Memory B cell (primary cell): ENCODE measurements at regions not wholly inside any gene's neighbourhood (a gene's known extent, or its start where the extent isn't known, plus 50 kb on each side); places are given as distances from the start of the nearest gene placed in this dataset.
A peak's percentile ranks its signal among the peaks of the same experiment; 100 is the strongest.

ENCODE experiments used
- ATAC-seq: fragments of 150-1000 bp; cut with Tn5 transposase; 2 replicates; pipeline ENCODE4 v1.10.0; 2021; ENCODE audit warnings: low read depth, mild to moderate bottlenecking, moderate library complexity
- DNase-seq, 2 donors: peaks; one replicate each; pipeline ENCODE4 v3.0.0; 2022; ENCODE audit warnings: low spot score in 2 of 2
- H3K27ac Mint-ChIP-seq: one replicate; pipeline ENCODE4 v1.8.0; 2022; ENCODE audit warnings: mild to moderate bottlenecking, moderate library complexity, mixed read lengths
- H3K27me3 Mint-ChIP-seq: one replicate; pipeline ENCODE4 v1.8.0; 2022; ENCODE audit warnings: mixed read lengths
- H3K36me3 Mint-ChIP-seq: one replicate; pipeline ENCODE4 v1.8.0; 2022; ENCODE audit warnings: mild to moderate bottlenecking, mixed read lengths
- H3K4me1 Mint-ChIP-seq: one replicate; pipeline ENCODE4 v1.8.0; 2022; ENCODE audit warnings: mixed read lengths
- H3K4me3 Mint-ChIP-seq: one replicate; pipeline ENCODE4 v1.8.0; 2022; ENCODE audit warnings: mild to moderate bottlenecking, moderate library complexity, mixed read lengths
- H3K9me3 Mint-ChIP-seq: one replicate; pipeline ENCODE4 v1.8.0; 2022; ENCODE audit warnings: mixed read lengths

DNA sequence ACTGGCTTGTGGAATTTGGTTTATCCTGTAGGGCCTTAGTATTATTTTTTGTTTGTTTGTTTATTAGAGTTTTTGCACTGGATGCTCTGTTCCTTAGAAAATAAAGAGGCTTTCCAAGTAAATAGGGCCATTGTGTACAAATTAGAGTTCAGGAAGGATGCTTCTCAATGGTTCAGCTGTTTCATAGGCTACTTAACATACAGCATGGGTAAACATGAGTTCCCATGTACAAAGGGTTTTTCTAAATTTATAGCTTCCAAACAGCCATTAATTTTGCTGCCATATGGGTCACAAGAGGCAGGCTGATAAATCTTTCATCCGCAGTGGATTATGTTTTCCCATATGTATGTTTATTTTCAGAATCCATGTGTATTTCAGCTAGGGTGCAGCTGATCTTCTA lies 121.6 kb upstream of the WDR11 start:
- Mint-ChIP-seq H3K36me3 (no peaks in the 10 kb centered on the region), H3K27ac (no peak overlapping the region), H3K9me3 (no peaks in the 10 kb centered on the region), H3K4me1 (no peaks in the 10 kb centered on the region), H3K4me3 (no peak overlapping the region), H3K27me3 (peaks cover 6% of the 10 kb centered on the region)
- ATAC-seq = no peak
- DNase-seq = no peak

DNA sequence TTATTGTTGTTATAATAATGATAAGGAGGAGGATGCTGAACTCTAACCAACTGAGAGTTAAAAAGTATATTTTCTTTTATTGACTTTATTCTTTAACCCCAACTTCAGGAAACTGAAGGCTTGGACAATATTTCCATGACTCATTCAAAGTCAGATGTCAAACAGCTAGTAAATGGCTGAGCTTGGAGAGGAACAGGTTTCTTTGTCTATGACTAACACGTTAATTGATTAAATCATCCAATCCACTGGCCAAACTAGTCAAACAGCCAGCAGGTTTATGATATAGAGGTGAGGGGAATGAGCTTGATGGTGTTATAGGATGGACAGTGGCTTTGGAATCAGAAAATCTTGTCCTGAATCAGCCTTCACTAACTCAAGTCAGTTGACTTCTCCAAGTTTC lies 119.1 kb upstream of the WDR11 start:
- Mint-ChIP-seq H3K4me1 (no peaks in the 10 kb centered on the region), H3K4me3 (no peak overlapping the region), H3K27ac (no peak overlapping the region), H3K9me3 (no peaks in the 10 kb centered on the region), H3K36me3 (no peaks in the 10 kb centered on the region), H3K27me3 (peaks cover 12% of the 10 kb centered on the region)
- no peak for ATAC-seq
- no peak for DNase-seq

DNA sequence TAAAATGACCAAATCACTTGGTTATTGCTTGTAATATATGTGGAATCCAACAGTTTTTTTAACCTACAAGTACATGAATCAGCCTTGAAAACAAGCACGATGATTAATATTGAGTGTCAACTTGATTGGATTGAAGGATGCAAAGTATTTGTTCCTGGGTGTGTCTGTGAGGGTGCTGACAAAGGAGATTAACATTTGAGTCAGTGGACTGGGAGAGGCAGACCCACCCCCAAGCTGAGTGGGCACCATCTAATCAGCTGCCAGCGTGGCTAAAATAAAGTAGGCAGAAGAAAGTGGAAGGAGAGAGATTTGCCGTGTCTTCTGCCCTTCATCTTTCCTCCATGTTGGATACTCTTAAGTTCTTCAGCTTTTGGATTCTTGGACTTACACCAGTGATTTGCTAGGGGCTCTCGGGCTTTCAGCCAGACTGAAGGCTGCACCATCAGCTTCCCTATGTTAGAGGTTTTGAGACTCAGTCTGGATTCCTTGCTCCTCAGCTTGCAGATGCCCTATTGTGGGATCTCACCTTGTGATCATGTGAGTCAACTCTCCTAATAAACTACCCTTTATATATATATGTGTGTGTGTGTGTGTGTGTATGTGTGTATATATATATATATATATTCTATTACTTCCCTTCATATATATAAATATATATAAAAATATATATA lies 118.4 kb upstream of the WDR11 start:
- H3K9me3 Mint-ChIP-seq = no peaks in the 10 kb centered on the region
- ATAC-seq = no peak
- H3K4me1 Mint-ChIP-seq = no peaks in the 10 kb centered on the region
- DNase-seq = no peak
- no peak overlapping the region for H3K4me3 Mint-ChIP-seq
- no peaks in the 10 kb centered on the region for H3K36me3 Mint-ChIP-seq
- H3K27me3 Mint-ChIP-seq = peaks cover 12% of the 10 kb centered on the region
- H3K27ac Mint-ChIP-seq = no peak overlapping the region

DNA sequence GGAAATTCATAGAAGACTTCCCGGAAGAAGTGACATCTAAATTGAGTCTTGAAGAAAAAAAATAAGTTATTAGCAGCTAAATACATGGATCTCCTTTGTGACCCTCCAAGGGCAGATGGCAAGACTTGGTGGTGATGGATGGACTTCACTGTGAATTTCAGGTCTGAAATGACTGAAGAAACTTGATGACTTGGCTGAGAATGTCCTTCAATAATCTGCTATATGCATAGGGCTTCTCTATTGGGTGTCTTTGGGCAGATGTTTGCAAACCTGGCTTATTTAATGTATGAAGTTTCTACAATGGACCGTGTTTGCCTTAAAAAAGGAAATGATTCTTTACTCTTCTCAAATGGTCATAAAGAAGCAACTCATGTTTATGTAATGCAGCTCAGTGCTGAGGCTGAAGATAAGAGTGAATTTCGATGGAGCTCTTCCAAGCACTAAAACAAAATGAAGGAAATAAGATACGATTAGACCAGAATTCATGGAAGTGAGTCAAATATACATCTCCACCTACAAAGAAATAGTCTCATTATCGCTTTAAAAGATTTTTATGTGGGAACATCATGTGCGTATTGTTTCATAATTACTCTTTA lies 116.6 kb upstream of the WDR11 start:
- H3K27ac Mint-ChIP-seq = no peak overlapping the region
- ATAC-seq (no peak), DNase-seq (no peak)
- no peaks in the 10 kb centered on the region for H3K9me3 Mint-ChIP-seq
- H3K36me3 Mint-ChIP-seq = no peaks in the 10 kb centered on the region
- no peak overlapping the region for H3K4me3 Mint-ChIP-seq
- H3K4me1 Mint-ChIP-seq = no peaks in the 10 kb centered on the region
- H3K27me3 Mint-ChIP-seq = peaks cover 12% of the 10 kb centered on the region

DNA sequence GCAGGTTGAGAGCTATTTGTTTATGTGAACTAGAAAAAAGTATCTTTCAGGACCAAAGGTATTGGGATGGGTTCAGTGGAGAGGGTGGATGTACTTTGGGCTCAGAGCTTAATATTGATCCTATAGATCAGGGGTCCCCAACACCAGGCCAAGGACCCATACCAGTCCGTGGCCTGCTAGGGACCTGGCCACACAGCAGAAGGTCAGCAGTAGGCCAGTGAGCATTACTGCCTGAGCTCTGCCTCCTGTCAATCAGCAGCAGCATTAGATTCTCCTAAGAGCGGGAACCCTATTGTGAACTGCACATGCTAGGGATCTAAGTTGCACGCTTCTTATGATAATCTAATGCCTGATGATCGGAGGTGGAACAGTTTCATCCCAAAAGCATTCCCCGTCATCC lies 115.8 kb upstream of the WDR11 start:
- Mint-ChIP-seq H3K4me1 (no peaks in the 10 kb centered on the region), H3K9me3 (no peaks in the 10 kb centered on the region), H3K36me3 (no peaks in the 10 kb centered on the region), H3K27ac (no peak overlapping the region), H3K27me3 (peaks cover 12% of the 10 kb centered on the region), H3K4me3 (no peak overlapping the region)
- ATAC-seq (no peak), DNase-seq (no peak)

DNA sequence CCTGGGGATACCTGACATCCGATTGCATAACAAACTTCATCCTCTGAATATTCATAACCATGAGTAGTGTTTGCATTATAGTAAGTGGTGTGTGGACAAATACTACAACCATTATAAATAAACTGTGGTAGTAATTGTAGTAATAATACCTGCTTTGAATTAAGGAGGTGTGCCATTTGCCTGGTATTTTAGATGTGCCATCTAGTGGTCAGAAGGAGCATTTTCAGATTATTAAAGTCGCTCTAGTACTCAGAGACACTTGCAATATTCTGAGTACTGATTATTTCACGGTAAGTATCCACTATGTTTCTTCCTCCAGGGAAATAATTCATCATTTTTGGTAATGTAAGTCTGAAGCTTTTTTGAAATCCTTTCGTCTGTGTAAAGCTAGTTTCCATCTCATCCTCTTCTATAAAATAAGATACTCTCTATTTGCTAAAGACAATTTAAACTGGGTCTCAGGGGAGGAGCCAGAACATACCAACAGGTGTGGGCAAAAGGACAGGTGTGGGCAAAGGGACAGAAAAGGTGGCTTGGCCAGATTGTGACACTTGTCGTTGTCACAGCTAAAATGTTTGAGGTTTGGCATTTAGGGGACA lies 115.3 kb upstream of the WDR11 start:
- ATAC-seq (peak; percentile 39), DNase-seq (no peak)
- Mint-ChIP-seq H3K4me3 (no peak overlapping the region), H3K27me3 (peaks cover 12% of the 10 kb centered on the region), H3K4me1 (no peaks in the 10 kb centered on the region), H3K9me3 (no peaks in the 10 kb centered on the region), H3K27ac (no peak overlapping the region), H3K36me3 (no peaks in the 10 kb centered on the region)

DNA sequence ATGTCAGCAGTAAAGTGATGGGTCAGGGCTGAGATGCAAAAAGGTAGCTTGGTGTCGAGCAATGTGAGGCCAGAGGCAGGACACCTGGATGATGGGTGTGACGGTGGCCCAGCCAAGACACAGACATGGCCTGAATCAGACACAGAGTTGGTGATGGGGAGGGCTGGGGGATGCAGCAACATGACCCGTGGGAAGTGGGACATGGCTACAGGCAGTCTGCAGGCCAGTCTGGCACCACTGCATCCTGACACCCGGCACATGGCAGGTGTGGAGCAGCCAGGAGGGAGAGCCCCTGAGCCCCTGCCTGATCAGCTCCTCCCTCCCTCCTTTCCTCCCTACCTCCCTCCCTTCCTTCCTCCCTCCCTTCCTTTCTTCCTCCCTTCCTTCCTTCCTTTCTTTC lies 114.8 kb upstream of the WDR11 start:
- no peak overlapping the region for H3K27ac Mint-ChIP-seq
- H3K9me3 Mint-ChIP-seq = no peaks in the 10 kb centered on the region
- ATAC-seq = no peak
- H3K36me3 Mint-ChIP-seq = no peaks in the 10 kb centered on the region
- H3K4me1 Mint-ChIP-seq = no peaks in the 10 kb centered on the region
- no peak for DNase-seq
- no peak overlapping the region for H3K4me3 Mint-ChIP-seq
- H3K27me3 Mint-ChIP-seq = peaks cover 12% of the 10 kb centered on the region

DNA sequence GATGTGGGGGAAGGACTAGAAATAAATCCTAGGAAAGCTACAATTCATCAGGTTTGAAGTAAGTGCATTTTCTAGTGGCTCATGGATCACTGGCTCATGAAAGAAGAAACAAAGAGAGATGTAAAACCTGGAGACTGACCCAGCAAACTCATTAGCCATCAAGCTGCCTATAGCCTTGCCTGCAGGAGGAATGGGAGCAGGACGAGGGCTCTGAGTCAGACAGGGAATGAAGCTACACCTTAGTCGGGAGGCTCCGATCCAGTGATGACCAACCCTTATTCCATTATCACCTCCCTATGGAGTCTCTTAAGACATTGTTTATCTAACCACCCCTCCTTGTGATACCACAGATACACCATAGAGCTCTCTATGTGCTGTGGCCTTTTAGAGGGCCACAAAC lies 112.5 kb upstream of the WDR11 start:
- Mint-ChIP-seq H3K36me3 (no peaks in the 10 kb centered on the region), H3K4me1 (no peaks in the 10 kb centered on the region), H3K9me3 (no peaks in the 10 kb centered on the region), H3K4me3 (no peak overlapping the region), H3K27me3 (peaks cover 11% of the 10 kb centered on the region), H3K27ac (no peak overlapping the region)
- DNase-seq = no peak
- no peak for ATAC-seq

DNA sequence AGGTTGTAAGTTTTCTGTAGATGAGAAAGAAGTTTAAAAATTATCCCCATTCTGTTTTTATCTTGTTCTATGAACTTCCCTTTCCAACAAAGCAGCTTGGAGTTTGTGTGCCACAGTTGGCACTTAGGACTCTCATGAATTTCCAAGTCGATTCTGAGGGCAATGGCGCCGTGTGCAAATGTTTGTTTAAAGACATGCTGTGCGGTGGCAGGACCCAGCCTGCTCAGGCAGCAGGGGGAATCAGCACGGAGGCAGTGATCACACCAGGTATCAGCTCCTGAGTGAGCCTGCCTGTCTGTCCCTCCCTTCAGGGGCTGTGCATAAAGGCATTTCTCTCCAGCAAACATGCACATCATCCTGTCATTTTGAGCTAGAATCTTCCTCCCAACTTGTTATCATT lies 109.8 kb upstream of the WDR11 start:
- Mint-ChIP-seq H3K4me1 (no peaks in the 10 kb centered on the region), H3K27ac (no peak overlapping the region), H3K27me3 (peaks cover 7% of the 10 kb centered on the region), H3K36me3 (no peaks in the 10 kb centered on the region), H3K9me3 (no peaks in the 10 kb centered on the region), H3K4me3 (no peak overlapping the region)
- ATAC-seq = no peak
- no peak for DNase-seq

DNA sequence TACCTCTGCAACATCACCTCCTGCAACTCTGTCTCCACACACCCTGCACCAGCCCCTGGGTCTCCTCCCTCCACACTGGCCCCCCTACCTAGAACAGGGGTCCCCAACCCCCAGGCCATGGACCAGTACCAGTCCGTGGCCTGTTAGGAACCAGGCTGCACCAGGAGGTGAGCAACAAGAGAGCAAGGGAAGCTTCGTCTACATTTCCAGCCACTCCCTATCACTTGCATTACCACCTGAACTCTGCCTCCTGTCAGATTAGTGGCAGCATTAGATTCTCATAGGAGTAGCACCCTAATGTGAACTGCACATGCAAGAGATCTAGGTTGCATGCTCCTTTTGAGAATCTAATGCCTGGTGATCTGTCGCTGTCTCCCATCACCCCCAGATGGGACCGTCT lies 108.8 kb upstream of the WDR11 start:
- ATAC-seq (no peak), DNase-seq (no peak)
- Mint-ChIP-seq H3K27ac (no peak overlapping the region), H3K36me3 (no peaks in the 10 kb centered on the region), H3K4me3 (no peak overlapping the region), H3K4me1 (no peaks in the 10 kb centered on the region), H3K27me3 (peaks cover 7% of the 10 kb centered on the region), H3K9me3 (no peaks in the 10 kb centered on the region)

DNA sequence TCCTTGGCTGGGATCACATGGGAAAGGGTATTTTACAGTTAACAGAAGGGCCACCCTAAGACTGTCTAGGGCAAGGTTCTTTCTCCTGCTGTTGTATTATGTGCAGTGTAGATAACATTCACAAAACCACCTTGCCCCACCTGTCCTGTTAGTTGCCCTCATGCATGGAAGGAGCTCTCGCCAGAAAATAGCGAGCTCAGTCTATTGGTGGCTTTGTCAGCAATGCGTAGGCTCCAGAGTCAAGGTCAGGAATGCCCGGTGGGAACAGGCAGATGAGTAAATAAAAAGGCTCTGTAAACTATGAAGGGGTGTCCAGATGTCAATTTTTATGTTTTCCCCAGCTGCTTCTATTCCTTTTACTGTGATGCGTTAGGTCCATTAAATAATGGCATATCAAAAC lies 107.1 kb upstream of the WDR11 start:
- H3K4me3 Mint-ChIP-seq = no peak overlapping the region
- no peak for ATAC-seq
- H3K4me1 Mint-ChIP-seq = no peaks in the 10 kb centered on the region
- H3K27me3 Mint-ChIP-seq = peaks cover 7% of the 10 kb centered on the region
- H3K9me3 Mint-ChIP-seq = no peaks in the 10 kb centered on the region
- H3K27ac Mint-ChIP-seq = no peak overlapping the region
- no peak for DNase-seq
- no peaks in the 10 kb centered on the region for H3K36me3 Mint-ChIP-seq

DNA sequence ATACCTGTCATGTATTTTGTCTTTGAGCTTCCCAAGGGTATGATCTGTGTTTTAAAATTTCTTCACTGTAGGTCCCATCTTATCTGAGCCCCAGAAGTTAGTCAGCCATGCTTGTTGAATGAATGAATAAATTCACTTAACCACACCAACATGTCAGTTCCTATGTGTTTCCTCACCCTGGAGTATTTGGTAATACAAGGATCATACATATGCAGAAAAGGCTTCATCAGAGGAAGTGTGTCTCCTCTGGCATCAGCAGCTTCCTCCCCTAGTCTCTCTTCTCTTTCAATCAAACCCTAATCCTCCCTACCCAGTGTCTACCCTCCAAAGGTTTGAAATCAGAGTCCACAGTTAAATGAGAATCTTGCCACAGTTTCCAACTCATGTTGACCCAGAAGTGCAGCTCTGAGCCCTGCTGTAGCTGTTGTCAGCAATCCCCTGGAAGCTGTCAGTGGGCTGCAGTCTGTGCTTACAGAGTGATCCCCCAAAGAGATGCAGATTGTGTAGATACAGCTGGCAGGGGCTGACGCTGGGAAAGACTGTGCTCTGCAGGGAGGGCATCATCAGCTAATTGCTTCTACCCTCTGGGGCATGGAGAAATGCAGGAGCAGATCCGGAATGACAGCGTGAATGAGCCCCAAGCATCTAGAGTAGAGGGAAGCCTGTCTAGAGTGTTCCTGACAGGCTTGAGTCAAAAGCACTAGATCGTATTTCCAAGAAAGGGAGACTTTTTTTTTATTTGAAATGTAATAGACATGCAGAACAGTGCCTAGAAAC lies 105.0 kb upstream of the WDR11 start:
- no peak overlapping the region for H3K4me3 Mint-ChIP-seq
- H3K27ac Mint-ChIP-seq = no peak overlapping the region
- H3K27me3 Mint-ChIP-seq = peaks cover 10% of the 10 kb centered on the region
- DNase-seq (no peak), ATAC-seq (no peak)
- peaks cover 6% of the 10 kb centered on the region for H3K4me1 Mint-ChIP-seq
- H3K9me3 Mint-ChIP-seq = no peaks in the 10 kb centered on the region
- H3K36me3 Mint-ChIP-seq = no peaks in the 10 kb centered on the region

DNA sequence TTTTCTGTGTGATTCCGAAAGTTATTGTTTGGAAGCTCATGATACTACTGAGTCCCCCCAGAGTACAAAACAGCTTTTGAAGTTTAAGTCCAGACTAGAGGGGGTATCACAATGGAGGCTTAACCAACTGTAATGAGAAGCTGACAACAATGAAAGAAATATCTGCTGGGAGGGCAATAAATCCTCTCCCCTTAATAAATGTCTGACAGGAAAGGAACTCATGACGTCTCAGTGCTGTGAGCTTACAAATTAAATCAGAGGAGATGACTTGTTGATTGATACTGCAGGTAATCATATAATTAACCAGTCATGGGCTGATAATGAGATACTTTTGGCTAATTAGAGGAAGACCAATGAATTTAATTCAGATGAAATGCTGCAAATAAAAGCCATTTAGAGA lies 102.6 kb upstream of the WDR11 start:
- Mint-ChIP-seq H3K27ac (no peak overlapping the region), H3K9me3 (no peaks in the 10 kb centered on the region), H3K4me1 (peaks cover 6% of the 10 kb centered on the region), H3K4me3 (no peak overlapping the region), H3K27me3 (peaks cover 7% of the 10 kb centered on the region), H3K36me3 (no peaks in the 10 kb centered on the region)
- DNase-seq (no peak), ATAC-seq (no peak)

DNA sequence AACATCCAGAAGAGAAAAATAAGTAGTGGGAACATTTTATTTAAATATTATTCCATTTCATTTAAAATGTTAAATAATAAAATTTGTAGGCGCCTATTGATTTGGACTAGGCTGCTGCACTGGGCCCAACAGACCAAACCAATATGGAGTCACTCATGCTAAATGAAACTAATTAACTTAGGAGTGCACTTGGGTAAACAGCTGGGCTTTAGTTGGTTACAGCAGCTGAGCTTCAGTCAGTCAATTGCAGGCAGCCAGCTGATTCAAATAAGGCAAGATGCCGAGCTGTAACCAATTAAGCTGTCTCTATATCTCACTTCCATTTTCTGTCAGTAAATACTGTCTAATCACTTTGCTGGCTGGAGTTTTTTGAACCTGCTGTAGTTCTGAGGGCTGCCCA lies 102.1 kb upstream of the WDR11 start:
- ATAC-seq (no peak), DNase-seq (no peak)
- no peak overlapping the region for H3K27ac Mint-ChIP-seq
- H3K9me3 Mint-ChIP-seq = no peaks in the 10 kb centered on the region
- H3K36me3 Mint-ChIP-seq = no peaks in the 10 kb centered on the region
- H3K27me3 Mint-ChIP-seq = peaks cover 6% of the 10 kb centered on the region
- H3K4me3 Mint-ChIP-seq = no peak overlapping the region
- H3K4me1 Mint-ChIP-seq = peaks cover 6% of the 10 kb centered on the region
